Activated T-cell treated with anti-CD3 and anti-CD28 coated beads, Interleukin-2, amount 50 U/mL, for 72 hours (primary cell): ENCODE measurements at regions not wholly inside any gene's neighbourhood (a gene's known extent, or its start where the extent isn't known, plus 50 kb on each side); places are given as distances from the start of the nearest gene placed in this dataset.
"Not testable (repeated sequence)": the region's sequence is repeated elsewhere in the genome, so short reads cannot be mapped to it uniquely, and the experiment has no call there.

Experiments
- ATAC-seq, 2 donors: fragments of 150-1000 bp; cut with Tn5 transposase; replicated peaks in 1 of 2; 2 replicates each; pipeline ENCODE4 v1.10.0; 2021; ENCODE audit warnings: moderate library complexity in 2 of 2, mild to moderate bottlenecking in 1 of 2
- DNase-seq, 2 donors: peaks; one replicate each; pipeline ENCODE4 v3.0.0; 2021 to 2022; ENCODE audit warnings: mixed read lengths in 1 of 2
- H3K27ac Mint-ChIP-seq: one replicate; pipeline ENCODE4 v1.8.0; 2022; ENCODE audit warnings: mild to moderate bottlenecking, moderate library complexity, mixed read lengths
- H3K27me3 Mint-ChIP-seq: one replicate; pipeline ENCODE4 v1.8.0; 2022; ENCODE audit warnings: low read depth, mixed read lengths
- H3K36me3 Mint-ChIP-seq, 2 donors: one replicate each; pipeline ENCODE4 v1.8.0; 2022; ENCODE audit warnings: mixed read lengths in 2 of 2, mild to moderate bottlenecking in 1 of 2; ENCODE audit not compliant: insufficient read depth in 2 of 2
- H3K4me1 Mint-ChIP-seq: one replicate; pipeline ENCODE4 v1.8.0; 2022; ENCODE audit warnings: low read depth, mixed read lengths
- H3K4me3 Mint-ChIP-seq, 2 donors: one replicate each; pipeline ENCODE4 v1.8.0; 2022; ENCODE audit warnings: mild to moderate bottlenecking in 2 of 2, mixed read lengths in 2 of 2, moderate library complexity in 2 of 2
- H3K9me3 Mint-ChIP-seq, 2 donors: one replicate each; pipeline ENCODE4 v1.8.0; 2022; ENCODE audit warnings: mixed read lengths in 2 of 2

- Mint-ChIP-seq H3K27me3 (no peaks in the 10 kb centered on the region), H3K9me3 (peaks cover 10 to 11% of the 10 kb centered on the region in 2 donors), H3K4me1 (no peaks in the 10 kb centered on the region), H3K27ac (no peak overlapping the region), H3K36me3 (peaks cover 1 to 5% of the 10 kb centered on the region in 2 donors), H3K4me3 (no peak overlapping the region)
- DNase-seq (no peak), ATAC-seq (no peak)
Observed at GRCh38 chr4:131441004-131441688, 1707.9 kb upstream of the PCDH10 start.

GRCh38 chr4:131447883-131448282, 1701.2 kb upstream of the PCDH10 start:
- DNase-seq (no peak), ATAC-seq (no peak)
- H3K36me3 Mint-ChIP-seq, result no peaks in the 10 kb centered on the region
- no peaks in the 10 kb centered on the region for H3K27me3 Mint-ChIP-seq
- H3K4me3 Mint-ChIP-seq, result no peak overlapping the region
- H3K4me1 Mint-ChIP-seq, result no peaks in the 10 kb centered on the region
- H3K27ac Mint-ChIP-seq, result no peak overlapping the region
- peaks cover 0 to 1% of the 10 kb centered on the region in 2 donors for H3K9me3 Mint-ChIP-seq

- ATAC-seq (no peak), DNase-seq (no peak)
- no peaks in the 10 kb centered on the region for H3K36me3 Mint-ChIP-seq
- H3K4me1 Mint-ChIP-seq, result no peaks in the 10 kb centered on the region
- no peak overlapping the region for H3K27ac Mint-ChIP-seq
- peaks cover 0 to 1% of the 10 kb centered on the region in 2 donors for H3K9me3 Mint-ChIP-seq
- H3K4me3 Mint-ChIP-seq, result no peak overlapping the region
- no peaks in the 10 kb centered on the region for H3K27me3 Mint-ChIP-seq
Observed at GRCh38 chr4:131450572-131451209, 1698.4 kb upstream of the PCDH10 start.

- DNase-seq, result no peak
- Mint-ChIP-seq H3K9me3 (peaks cover 7 to 8% of the 10 kb centered on the region in 2 donors), H3K27me3 (no peaks in the 10 kb centered on the region), H3K4me3 (no peak overlapping the region), H3K27ac (no peak overlapping the region), H3K4me1 (no peaks in the 10 kb centered on the region), H3K36me3 (no peaks in the 10 kb centered on the region)
- ATAC-seq, result peak in 1 of 2 donors; percentile 64
Observed at GRCh38 chr4:131459430-131460101, 1689.5 kb upstream of the PCDH10 start.

- Mint-ChIP-seq H3K9me3 (peaks cover 4 to 16% of the 10 kb centered on the region in 2 donors), H3K4me1 (no peaks in the 10 kb centered on the region), H3K27me3 (no peaks in the 10 kb centered on the region), H3K36me3 (no peaks in the 10 kb centered on the region), H3K4me3 (no peak overlapping the region), H3K27ac (no peak overlapping the region)
- ATAC-seq, result no peak
- no peak for DNase-seq
Observed at GRCh38 chr4:131470360-131470759, 1678.7 kb upstream of the PCDH10 start.

- no peak for DNase-seq
- H3K36me3 Mint-ChIP-seq, result no peaks in the 10 kb centered on the region
- no peaks in the 10 kb centered on the region for H3K27me3 Mint-ChIP-seq
- no peak overlapping the region for H3K4me3 Mint-ChIP-seq
- no peaks in the 10 kb centered on the region for H3K4me1 Mint-ChIP-seq
- H3K27ac Mint-ChIP-seq, result no peak overlapping the region
- peaks cover 1 to 5% of the 10 kb centered on the region in 2 donors for H3K9me3 Mint-ChIP-seq
- ATAC-seq, result no peak
Observed at GRCh38 chr4:131488772-131489171, 1660.3 kb upstream of the PCDH10 start.

- not testable (repeated sequence) for H3K4me1 Mint-ChIP-seq, H3K9me3 Mint-ChIP-seq, DNase-seq, H3K4me3 Mint-ChIP-seq, H3K36me3 Mint-ChIP-seq, ATAC-seq, H3K27ac Mint-ChIP-seq, H3K27me3 Mint-ChIP-seq
Observed at GRCh38 chr4:131496211-131496610, 1652.9 kb upstream of the PCDH10 start.

GRCh38 chr4:131499141-131499873, 1649.8 kb upstream of the PCDH10 start:
- DNase-seq, result no peak
- Mint-ChIP-seq H3K4me3 (no peak overlapping the region), H3K4me1 (no peaks in the 10 kb centered on the region)

GRCh38 chr4:131509521-131509920, 1639.6 kb upstream of the PCDH10 start:
- no peaks in the 10 kb centered on the region for H3K36me3 Mint-ChIP-seq
- no peak overlapping the region for H3K27ac Mint-ChIP-seq
- no peak overlapping the region for H3K4me3 Mint-ChIP-seq
- no peaks in the 10 kb centered on the region for H3K4me1 Mint-ChIP-seq
- peaks cover 0 to 3% of the 10 kb centered on the region in 2 donors for H3K9me3 Mint-ChIP-seq
- no peak for ATAC-seq
- H3K27me3 Mint-ChIP-seq, result no peaks in the 10 kb centered on the region
- DNase-seq, result no peak

More at GRCh38 chr4:131499141-131499873, 1649.8 kb upstream of the PCDH10 start:
- Mint-ChIP-seq H3K9me3 (peaks cover 3 to 8% of the 10 kb centered on the region in 2 donors), H3K27ac (no peak overlapping the region), H3K27me3 (no peaks in the 10 kb centered on the region), H3K36me3 (no peaks in the 10 kb centered on the region)
- no peak for ATAC-seq

GRCh38 chr4:131526686-131527085, 1622.4 kb upstream of the PCDH10 start:
- no peaks in the 10 kb centered on the region for H3K27me3 Mint-ChIP-seq
- H3K4me1 Mint-ChIP-seq, result no peaks in the 10 kb centered on the region
- H3K36me3 Mint-ChIP-seq, result no peaks in the 10 kb centered on the region
- H3K4me3 Mint-ChIP-seq, result no peak overlapping the region
- ATAC-seq, result no peak
- H3K9me3 Mint-ChIP-seq, result peaks cover 0 to 1% of the 10 kb centered on the region in 2 donors
- H3K27ac Mint-ChIP-seq, result no peak overlapping the region
- DNase-seq, result no peak

GRCh38 chr4:131531087-131531486, 1618.0 kb upstream of the PCDH10 start:
- H3K36me3 Mint-ChIP-seq, result no peaks in the 10 kb centered on the region
- H3K9me3 Mint-ChIP-seq, result peaks cover 0 to 2% of the 10 kb centered on the region in 2 donors
- no peaks in the 10 kb centered on the region for H3K4me1 Mint-ChIP-seq
- DNase-seq (no peak), ATAC-seq (no peak)
- H3K27ac Mint-ChIP-seq, result no peak overlapping the region
- no peak overlapping the region for H3K4me3 Mint-ChIP-seq
- H3K27me3 Mint-ChIP-seq, result no peaks in the 10 kb centered on the region

GRCh38 chr4:131534944-131535645, 1614.0 kb upstream of the PCDH10 start:
- ATAC-seq, result no peak
- no peak for DNase-seq
- H3K4me3 Mint-ChIP-seq, result no peak overlapping the region
- no peaks in the 10 kb centered on the region for H3K27me3 Mint-ChIP-seq
- no peaks in the 10 kb centered on the region for H3K4me1 Mint-ChIP-seq
- no peaks in the 10 kb centered on the region for H3K36me3 Mint-ChIP-seq
- peaks cover 0 to 6% of the 10 kb centered on the region in 2 donors for H3K9me3 Mint-ChIP-seq
- H3K27ac Mint-ChIP-seq, result no peak overlapping the region
